Activated B cell treated with CpG ODN at 0.5 μM for 24 hours (primary cell): ENCODE measurements at regions not wholly inside any gene's neighbourhood (a gene's known extent, or its start where the extent isn't known, plus 50 kb on each side); places are given as distances from the start of the nearest gene placed in this dataset.

ENCODE experiments used
- ATAC-seq: fragments of 200-7000 bp; cut with Tn5 transposase; one replicate; pipeline ENCODE4 v1.10.0; 2021; ENCODE audit warnings: low read depth, mild to moderate bottlenecking, moderate library complexity
- CTCF ChIA-PET: fragments of 350-600 bp; sonication (Branson Sonifier 250); formaldehyde crosslinking; loops from one replicate; lab custom pipeline; 2021; ENCODE audit warnings: antibody characterized with exemption; lab: Charles Lee
- POLR2A ChIA-PET: fragments of 350-600 bp; sonication (Branson Sonifier 250); formaldehyde crosslinking; loops from one replicate; lab custom pipeline; 2021; ENCODE audit warnings: antibody characterized with exemption; lab: Charles Lee
- DNase-seq: peaks from one replicate; pipeline ENCODE4 v3.0.0; 2022
- H3K27ac Mint-ChIP-seq: one replicate; pipeline ENCODE4 v1.8.0; 2020; ENCODE audit warnings: mixed read lengths
- H3K27me3 Mint-ChIP-seq: one replicate; pipeline ENCODE4 v1.8.0; 2021; ENCODE audit warnings: mixed read lengths
- H3K36me3 Mint-ChIP-seq: one replicate; pipeline ENCODE4 v1.8.0; 2021; ENCODE audit warnings: low read depth, mixed read lengths
- H3K4me1 Mint-ChIP-seq: one replicate; pipeline ENCODE4 v1.8.0; 2021; ENCODE audit warnings: mixed read lengths
- H3K4me3 Mint-ChIP-seq: one replicate; pipeline ENCODE4 v1.8.0; 2020; ENCODE audit warnings: mild to moderate bottlenecking, mixed read lengths
- H3K9me3 Mint-ChIP-seq: one replicate; pipeline ENCODE4 v1.8.0; 2020; ENCODE audit warnings: mixed read lengths
- intact Hi-C: fragments of 100-400 bp; cut with micrococcal nuclease; formaldehyde crosslinking; loops from one replicate; pipeline ENCODE4 v1.15.1; 2024
- TF ChIP-seq, protein P1 (sequence below): fragments of 200-600 bp; IDR thresholded peaks from one replicate; pipeline ENCODE4 v1.8.0; 2022; ENCODE audit warnings: antibody characterized with exemption, mild to moderate bottlenecking

DNA sequence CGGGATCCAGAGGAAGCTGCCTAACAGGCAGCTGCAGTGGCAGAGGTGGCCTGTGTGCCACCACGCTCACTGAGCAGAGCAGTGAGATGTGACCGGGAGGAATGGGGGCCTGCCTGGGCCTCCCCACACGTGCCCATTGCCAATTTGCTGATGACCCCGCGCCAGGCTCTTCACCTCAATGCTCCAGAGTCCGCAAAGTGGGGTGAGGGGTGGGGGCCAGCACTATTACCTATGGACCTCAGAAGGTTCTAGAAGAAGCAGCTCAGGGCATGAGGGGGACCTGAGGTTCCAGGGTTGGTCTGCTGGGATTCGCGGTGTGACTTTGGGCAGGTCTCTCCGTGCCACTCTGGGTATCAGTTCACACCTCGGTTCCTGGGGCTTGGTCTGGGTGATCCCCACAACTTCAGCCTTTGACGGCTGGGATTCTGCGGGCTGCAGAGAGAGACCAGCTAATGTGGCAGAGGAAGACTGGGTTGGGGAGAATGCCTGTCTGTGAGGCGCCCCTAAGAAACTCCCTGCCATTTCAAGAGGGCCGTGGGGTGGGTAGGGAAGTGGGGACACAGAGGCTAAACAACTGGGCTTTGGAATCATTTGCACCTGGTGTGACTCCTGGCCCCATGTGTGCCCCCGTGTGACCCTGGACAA is 231.0 kb upstream of the MVB12B start:
- no peak for DNase-seq
- H3K27ac Mint-ChIP-seq, result no peak overlapping the region
- ATAC-seq, result no peak
- TF ChIP-seq, protein P1, sequence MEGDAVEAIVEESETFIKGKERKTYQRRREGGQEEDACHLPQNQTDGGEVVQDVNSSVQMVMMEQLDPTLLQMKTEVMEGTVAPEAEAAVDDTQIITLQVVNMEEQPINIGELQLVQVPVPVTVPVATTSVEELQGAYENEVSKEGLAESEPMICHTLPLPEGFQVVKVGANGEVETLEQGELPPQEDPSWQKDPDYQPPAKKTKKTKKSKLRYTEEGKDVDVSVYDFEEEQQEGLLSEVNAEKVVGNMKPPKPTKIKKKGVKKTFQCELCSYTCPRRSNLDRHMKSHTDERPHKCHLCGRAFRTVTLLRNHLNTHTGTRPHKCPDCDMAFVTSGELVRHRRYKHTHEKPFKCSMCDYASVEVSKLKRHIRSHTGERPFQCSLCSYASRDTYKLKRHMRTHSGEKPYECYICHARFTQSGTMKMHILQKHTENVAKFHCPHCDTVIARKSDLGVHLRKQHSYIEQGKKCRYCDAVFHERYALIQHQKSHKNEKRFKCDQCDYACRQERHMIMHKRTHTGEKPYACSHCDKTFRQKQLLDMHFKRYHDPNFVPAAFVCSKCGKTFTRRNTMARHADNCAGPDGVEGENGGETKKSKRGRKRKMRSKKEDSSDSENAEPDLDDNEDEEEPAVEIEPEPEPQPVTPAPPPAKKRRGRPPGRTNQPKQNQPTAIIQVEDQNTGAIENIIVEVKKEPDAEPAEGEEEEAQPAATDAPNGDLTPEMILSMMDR, result no peak
- no peak overlapping the region for H3K4me3 Mint-ChIP-seq
- no peaks in the 10 kb centered on the region for H3K36me3 Mint-ChIP-seq
- ChIA-PET CTCF (no interaction called here), POLR2A (no interaction called here)
- peaks cover 7% of the 10 kb centered on the region for H3K27me3 Mint-ChIP-seq
- no peaks in the 10 kb centered on the region for H3K9me3 Mint-ChIP-seq
- H3K4me1 Mint-ChIP-seq, result no peaks in the 10 kb centered on the region
- intact Hi-C loops, result no loop called here

GRCh38 chr9:126096340-126096739 is 230.3 kb upstream of the MVB12B start:
- POLR2A ChIA-PET, result no interaction called here
- H3K36me3 Mint-ChIP-seq, result no peaks in the 10 kb centered on the region
- intact Hi-C loops, result no loop called here
- no peak for DNase-seq
- CTCF ChIA-PET, result no interaction called here
- ATAC-seq, result no peak
- peaks cover 5% of the 10 kb centered on the region for H3K27me3 Mint-ChIP-seq
- H3K27ac Mint-ChIP-seq, result no peak overlapping the region
- no peak overlapping the region for H3K4me3 Mint-ChIP-seq
- H3K4me1 Mint-ChIP-seq, result no peaks in the 10 kb centered on the region
- TF ChIP-seq, protein P1, result no peak
- no peaks in the 10 kb centered on the region for H3K9me3 Mint-ChIP-seq

- TF ChIP-seq, protein P1, result no peak
- H3K4me3 Mint-ChIP-seq, result no peak overlapping the region
- DNase-seq (no peak), ATAC-seq (no peak)
- POLR2A ChIA-PET, result no interaction called here
- peaks cover 4% of the 10 kb centered on the region for H3K27me3 Mint-ChIP-seq
- H3K36me3 Mint-ChIP-seq, result no peaks in the 10 kb centered on the region
- intact Hi-C loops, result no loop called here
- CTCF ChIA-PET, result no interaction called here
- H3K9me3 Mint-ChIP-seq, result no peaks in the 10 kb centered on the region
- H3K27ac Mint-ChIP-seq, result no peak overlapping the region
- H3K4me1 Mint-ChIP-seq, result no peaks in the 10 kb centered on the region
Measured at GRCh38 chr9:126097679-126098078, 228.9 kb upstream of the MVB12B start.

DNA sequence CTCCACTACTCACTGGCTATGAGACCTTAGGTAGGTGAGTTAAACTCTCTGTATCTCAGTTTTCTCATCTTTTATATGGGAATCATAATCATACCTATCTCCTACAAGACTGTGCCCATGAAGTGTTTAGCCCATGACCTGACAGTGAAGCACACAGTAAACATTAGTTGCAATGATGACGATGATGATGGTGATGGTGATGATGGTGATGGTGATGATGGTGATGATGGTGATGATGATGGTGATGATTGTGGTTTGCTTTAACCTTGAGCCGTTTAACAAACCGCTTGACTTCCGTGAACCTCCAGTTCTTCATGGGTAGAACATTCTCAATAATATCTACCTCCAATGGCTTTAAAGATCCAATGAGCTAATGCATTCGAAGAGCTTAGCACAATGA is 220.2 kb upstream of the MVB12B start:
- ATAC-seq, result no peak
- Mint-ChIP-seq H3K9me3 (no peaks in the 10 kb centered on the region), H3K36me3 (no peaks in the 10 kb centered on the region), H3K27ac (no peak overlapping the region), H3K4me1 (no peaks in the 10 kb centered on the region), H3K4me3 (no peak overlapping the region), H3K27me3 (peaks cover 26% of the 10 kb centered on the region)
- CTCF ChIA-PET, result no interaction called here
- POLR2A ChIA-PET, result no interaction called here
- TF ChIP-seq, protein P1, result no peak
- no peak for DNase-seq
- intact Hi-C loops, result no loop called here

- no peaks in the 10 kb centered on the region for H3K4me1 Mint-ChIP-seq
- intact Hi-C loops, result no loop called here
- ChIA-PET CTCF (no interaction called here), POLR2A (no interaction called here)
- no peak overlapping the region for H3K27ac Mint-ChIP-seq
- no peaks in the 10 kb centered on the region for H3K36me3 Mint-ChIP-seq
- H3K4me3 Mint-ChIP-seq, result no peak overlapping the region
- no peak for ATAC-seq
- DNase-seq, result no peak
- TF ChIP-seq, protein P1, result no peak
- no peaks in the 10 kb centered on the region for H3K9me3 Mint-ChIP-seq
- H3K27me3 Mint-ChIP-seq, result peaks cover 35% of the 10 kb centered on the region
Measured at GRCh38 chr9:126107693-126108092, 218.9 kb upstream of the MVB12B start.
